Colonic mucosa (tissue), 4 donors: ENCODE measurements at regions not wholly inside any gene's neighbourhood (a gene's known extent, or its start where the extent isn't known, plus 50 kb on each side); places are given as distances from the start of the nearest gene placed in this dataset.

Source experiments
- DNase-seq: peaks from one replicate; pipeline ENCODE4 v3.0.0-alpha.2; 2020
- H3K27ac ChIP-seq: fragments of 200-600 bp; one replicate; pipeline ENCODE4 v1.8.0; 2021
- H3K27me3 ChIP-seq: fragments of 200-600 bp; one replicate; pipeline ENCODE4 v1.8.0; 2021
- H3K36me3 ChIP-seq: fragments of 200-600 bp; one replicate; pipeline ENCODE4 v1.8.0; 2021
- H3K4me1 ChIP-seq: fragments of 200-600 bp; one replicate; pipeline ENCODE4 v1.8.0; 2021; ENCODE audit warnings: mild to moderate bottlenecking
- H3K4me3 ChIP-seq: fragments of 200-600 bp; one replicate; pipeline ENCODE4 v1.8.0; 2021
- H3K9ac ChIP-seq, 2 donors: one replicate each; pipeline ENCODE4 v1.7.0; 2013; ENCODE audit warnings: control low read depth in 2 of 2, low read depth in 2 of 2, low read length in 2 of 2
- H3K9me3 ChIP-seq: fragments of 200-600 bp; one replicate; pipeline ENCODE4 v1.8.0; 2021
- CTCF ChIP-seq: fragments of 200-600 bp; IDR thresholded peaks from one replicate; pipeline ENCODE4 v1.8.0; 2022; ENCODE audit warnings: antibody characterized with exemption, mild to moderate bottlenecking
- intact Hi-C: fragments of 100-400 bp; cut with DNase I; formaldehyde crosslinking; loops from one replicate; pipeline ENCODE4 v1.14.1; 2022
- donor health status: healthy.
- donor health status: DM: no; HTN: no; CAD: no.
- donor health status: DM: no; HTN: no; CAD: no.

- no peak for TF ChIP-seq CTCF
- intact Hi-C loops, result no loop called here
- H3K4me3 ChIP-seq, result no peak overlapping the region
These were observed 271.9 kb upstream of the ST8SIA4 start for GRCh38 chr5:101174981-101175380.

GRCh38 chr5:101163088-101163487, 260.0 kb upstream of the ST8SIA4 start:
- intact Hi-C loops, result no loop called here
- H3K4me3 ChIP-seq, result no peak overlapping the region
- no peak for TF ChIP-seq CTCF
- no peaks in the 10 kb centered on the region for H3K9me3 ChIP-seq
- no peaks in the 10 kb centered on the region for H3K4me1 ChIP-seq
- no peaks in the 10 kb centered on the region for H3K36me3 ChIP-seq
- no peak overlapping the region for H3K9ac ChIP-seq
- no peaks in the 10 kb centered on the region for H3K27me3 ChIP-seq
- no peak for DNase-seq
- H3K27ac ChIP-seq, result no peak overlapping the region

More at GRCh38 chr5:101174981-101175380, 271.9 kb upstream of the ST8SIA4 start:
- DNase-seq, result no peak
- Histone ChIP-seq H3K9ac (no peak overlapping the region), H3K36me3 (no peaks in the 10 kb centered on the region), H3K27me3 (no peaks in the 10 kb centered on the region), H3K9me3 (no peaks in the 10 kb centered on the region), H3K4me1 (no peaks in the 10 kb centered on the region), H3K27ac (no peak overlapping the region)

GRCh38 chr5:101160002-101160401, 256.9 kb upstream of the ST8SIA4 start:
- intact Hi-C loops, result no loop called here
- no peak for DNase-seq
- TF ChIP-seq CTCF, result no peak
- no peaks in the 10 kb centered on the region for H3K27me3 ChIP-seq
- H3K9me3 ChIP-seq, result no peaks in the 10 kb centered on the region
- H3K36me3 ChIP-seq, result no peaks in the 10 kb centered on the region
- no peaks in the 10 kb centered on the region for H3K4me1 ChIP-seq
- no peak overlapping the region for H3K27ac ChIP-seq
- no peak overlapping the region for H3K9ac ChIP-seq
- H3K4me3 ChIP-seq, result no peak overlapping the region

GRCh38 chr5:101159006-101159405, 255.9 kb upstream of the ST8SIA4 start:
- Histone ChIP-seq H3K4me3 (no peak overlapping the region), H3K36me3 (no peaks in the 10 kb centered on the region), H3K27me3 (no peaks in the 10 kb centered on the region), H3K4me1 (no peaks in the 10 kb centered on the region), H3K9me3 (no peaks in the 10 kb centered on the region), H3K27ac (no peak overlapping the region), H3K9ac (no peak overlapping the region)
- TF ChIP-seq CTCF, result no peak
- DNase-seq, result no peak
- intact Hi-C loops, result no loop called here

GRCh38 chr5:101153526-101153925, 250.4 kb upstream of the ST8SIA4 start:
- Histone ChIP-seq H3K27ac (no peak overlapping the region), H3K27me3 (no peaks in the 10 kb centered on the region), H3K9ac (no peak overlapping the region), H3K36me3 (no peaks in the 10 kb centered on the region), H3K4me3 (no peak overlapping the region), H3K9me3 (no peaks in the 10 kb centered on the region), H3K4me1 (no peaks in the 10 kb centered on the region)
- DNase-seq, result no peak
- intact Hi-C loops, result no loop called here
- TF ChIP-seq CTCF, result no peak

- no peaks in the 10 kb centered on the region for H3K27me3 ChIP-seq
- intact Hi-C loops, result no loop called here
- H3K9ac ChIP-seq, result no peak overlapping the region
- no peak overlapping the region for H3K4me3 ChIP-seq
- no peak overlapping the region for H3K27ac ChIP-seq
- H3K4me1 ChIP-seq, result no peaks in the 10 kb centered on the region
- H3K9me3 ChIP-seq, result no peaks in the 10 kb centered on the region
- no peak for DNase-seq
- no peaks in the 10 kb centered on the region for H3K36me3 ChIP-seq
- no peak for TF ChIP-seq CTCF
These were observed 240.4 kb upstream of the ST8SIA4 start for GRCh38 chr5:101143526-101143925.
